GM12865 (cell line): ENCODE measurements at regions not wholly inside any gene's neighbourhood (a gene's known extent, or its start where the extent isn't known, plus 50 kb on each side); places are given as distances from the start of the nearest gene placed in this dataset.

Source experiments
- DNase-seq: peaks from one replicate; pipeline ENCODE4 v3.0.0; 2010; ENCODE audit warnings: low read depth
- H3K4me3 ChIP-seq: 2 replicates; pipeline ENCODE4 v1.5.1; 2011; ENCODE audit warnings: mild to moderate bottlenecking, low read depth, low read length, control low read depth
- TF ChIP-seq, protein P1 (sequence below): IDR thresholded peaks from 2 replicates; pipeline ENCODE4 v1.5.1; 2011; ENCODE audit warnings: low read length, control low read depth, low read depth, inconsistent platforms; ENCODE audit not compliant: insufficient read depth; ENCODE audit errors: missing control alignments

DNA sequence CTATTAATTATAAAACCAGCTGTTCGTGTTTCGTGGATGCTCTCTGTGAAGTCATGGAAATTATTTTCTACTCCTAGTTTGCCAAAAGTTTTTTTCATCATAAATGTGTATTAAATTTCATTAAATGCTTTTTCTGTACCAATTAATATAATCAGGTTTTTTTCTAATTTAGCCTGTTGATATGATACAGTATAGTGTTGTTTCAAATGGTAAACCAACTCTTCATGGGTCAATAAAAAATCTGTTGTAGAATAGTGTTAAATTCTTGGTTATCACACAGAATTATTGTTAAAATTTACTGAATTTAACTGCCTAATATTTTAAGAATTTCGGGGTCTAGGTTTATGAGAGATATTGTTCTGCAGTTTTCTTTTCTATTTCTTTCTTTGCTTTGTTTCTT is 505.9 kb upstream of the MANEA start:
- no peak overlapping the region for H3K4me3 ChIP-seq
- DNase-seq = no peak
- TF ChIP-seq, protein P1, sequence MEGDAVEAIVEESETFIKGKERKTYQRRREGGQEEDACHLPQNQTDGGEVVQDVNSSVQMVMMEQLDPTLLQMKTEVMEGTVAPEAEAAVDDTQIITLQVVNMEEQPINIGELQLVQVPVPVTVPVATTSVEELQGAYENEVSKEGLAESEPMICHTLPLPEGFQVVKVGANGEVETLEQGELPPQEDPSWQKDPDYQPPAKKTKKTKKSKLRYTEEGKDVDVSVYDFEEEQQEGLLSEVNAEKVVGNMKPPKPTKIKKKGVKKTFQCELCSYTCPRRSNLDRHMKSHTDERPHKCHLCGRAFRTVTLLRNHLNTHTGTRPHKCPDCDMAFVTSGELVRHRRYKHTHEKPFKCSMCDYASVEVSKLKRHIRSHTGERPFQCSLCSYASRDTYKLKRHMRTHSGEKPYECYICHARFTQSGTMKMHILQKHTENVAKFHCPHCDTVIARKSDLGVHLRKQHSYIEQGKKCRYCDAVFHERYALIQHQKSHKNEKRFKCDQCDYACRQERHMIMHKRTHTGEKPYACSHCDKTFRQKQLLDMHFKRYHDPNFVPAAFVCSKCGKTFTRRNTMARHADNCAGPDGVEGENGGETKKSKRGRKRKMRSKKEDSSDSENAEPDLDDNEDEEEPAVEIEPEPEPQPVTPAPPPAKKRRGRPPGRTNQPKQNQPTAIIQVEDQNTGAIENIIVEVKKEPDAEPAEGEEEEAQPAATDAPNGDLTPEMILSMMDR = no peak

DNA sequence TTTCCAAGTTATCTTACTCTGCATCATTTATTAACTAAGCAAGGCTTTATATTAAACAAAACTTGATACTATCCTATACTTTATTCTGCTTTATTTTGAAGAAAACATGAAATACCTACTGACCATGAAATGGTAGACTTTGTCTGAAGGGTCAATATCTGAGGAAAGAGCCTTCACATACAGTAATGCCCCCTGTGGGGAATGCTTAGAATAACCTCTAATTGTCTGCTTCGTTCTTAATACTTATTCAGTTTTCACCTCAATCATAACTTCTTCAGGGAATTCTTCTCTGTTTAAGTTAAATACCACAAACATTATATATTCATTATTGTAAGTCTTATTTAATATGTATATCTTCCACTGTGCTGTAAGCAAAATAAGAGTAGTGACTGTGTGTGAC is 498.9 kb upstream of the MANEA start:
- TF ChIP-seq, protein P1 = no peak
- H3K4me3 ChIP-seq = no peak overlapping the region
- DNase-seq = no peak

DNA sequence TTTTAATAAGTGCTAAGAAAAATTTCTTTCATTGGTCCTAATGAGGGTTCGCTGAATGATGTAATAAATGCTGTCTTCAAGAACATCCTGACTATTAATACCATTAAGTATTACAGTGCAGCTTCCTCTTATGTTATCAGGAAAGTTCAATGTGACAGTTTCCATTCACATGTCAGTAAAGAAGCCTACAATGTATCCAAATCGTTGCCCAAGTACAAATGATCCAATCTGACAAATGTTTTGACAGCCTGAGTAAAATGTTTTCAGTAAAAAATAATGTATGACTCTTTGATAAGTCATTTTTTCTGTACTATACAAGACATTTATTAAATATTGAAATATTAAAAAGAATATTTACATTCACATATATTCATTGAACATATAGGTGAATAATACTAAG is 496.1 kb upstream of the MANEA start:
- TF ChIP-seq, protein P1 = no peak
- no peak for DNase-seq
- H3K4me3 ChIP-seq = no peak overlapping the region

DNA sequence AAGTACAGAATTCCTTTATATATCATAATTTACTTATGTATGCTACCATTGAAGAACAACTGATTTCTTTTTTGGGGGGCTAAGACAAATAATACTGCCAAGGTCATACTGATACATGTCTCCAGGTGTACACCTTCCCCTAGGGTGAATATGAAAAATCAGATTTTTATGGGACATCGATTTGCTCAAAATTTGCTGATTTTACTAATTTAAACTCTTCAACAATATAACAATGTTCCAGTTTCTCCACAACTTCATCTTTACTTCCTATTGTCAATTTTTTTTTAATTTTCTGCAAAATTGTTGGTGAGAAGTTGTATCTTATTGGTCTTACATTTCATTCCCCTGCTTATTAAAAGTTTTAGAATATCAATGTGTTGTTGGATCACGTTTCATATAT is 495.4 kb upstream of the MANEA start:
- DNase-seq = no peak
- TF ChIP-seq, protein P1 = no peak
- no peak overlapping the region for H3K4me3 ChIP-seq

DNA sequence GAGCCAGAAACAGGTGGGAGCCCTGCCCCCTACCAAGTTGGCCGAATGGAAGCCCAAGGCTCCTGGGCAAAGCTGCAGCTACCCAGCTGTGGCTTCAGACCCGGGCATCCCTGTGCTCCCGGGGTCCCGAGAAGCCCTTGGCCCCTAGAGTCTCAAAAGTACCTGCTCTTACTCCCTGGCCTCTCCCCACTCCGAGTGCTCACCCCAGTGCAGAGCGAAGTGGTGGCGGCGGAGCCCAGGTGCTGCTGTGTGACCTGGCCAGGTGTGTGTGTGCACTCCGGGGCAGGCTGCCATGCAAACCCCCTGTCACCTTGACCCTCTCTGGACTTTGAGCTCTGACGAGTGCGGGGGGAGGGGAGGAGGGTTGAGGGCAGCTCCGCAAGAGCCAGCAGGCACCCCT is 493.8 kb upstream of the MANEA start:
- TF ChIP-seq, protein P1 = no peak
- no peak for DNase-seq
- H3K4me3 ChIP-seq = no peak overlapping the region

DNA sequence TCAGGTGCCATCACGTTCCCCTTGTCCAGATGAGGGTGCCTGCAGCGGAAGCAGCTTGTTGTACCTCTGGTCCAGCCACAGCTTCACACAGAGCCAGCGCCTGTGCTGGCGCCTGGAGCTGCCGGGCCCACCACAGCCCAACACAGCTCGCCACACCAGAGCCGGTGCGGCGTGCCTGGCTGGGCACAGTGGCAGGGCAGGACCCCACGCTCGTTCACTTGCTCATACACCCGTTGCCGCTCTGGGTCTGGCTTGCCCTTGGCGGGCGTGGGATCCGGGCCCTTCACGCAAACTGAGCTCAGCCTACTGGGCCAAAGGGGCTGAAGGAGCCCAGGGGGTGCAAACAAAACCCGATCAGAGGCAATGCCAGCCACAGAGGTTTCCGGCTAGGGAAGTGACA is 492.5 kb upstream of the MANEA start:
- TF ChIP-seq, protein P1 = no peak
- no peak overlapping the region for H3K4me3 ChIP-seq
- no peak for DNase-seq

DNA sequence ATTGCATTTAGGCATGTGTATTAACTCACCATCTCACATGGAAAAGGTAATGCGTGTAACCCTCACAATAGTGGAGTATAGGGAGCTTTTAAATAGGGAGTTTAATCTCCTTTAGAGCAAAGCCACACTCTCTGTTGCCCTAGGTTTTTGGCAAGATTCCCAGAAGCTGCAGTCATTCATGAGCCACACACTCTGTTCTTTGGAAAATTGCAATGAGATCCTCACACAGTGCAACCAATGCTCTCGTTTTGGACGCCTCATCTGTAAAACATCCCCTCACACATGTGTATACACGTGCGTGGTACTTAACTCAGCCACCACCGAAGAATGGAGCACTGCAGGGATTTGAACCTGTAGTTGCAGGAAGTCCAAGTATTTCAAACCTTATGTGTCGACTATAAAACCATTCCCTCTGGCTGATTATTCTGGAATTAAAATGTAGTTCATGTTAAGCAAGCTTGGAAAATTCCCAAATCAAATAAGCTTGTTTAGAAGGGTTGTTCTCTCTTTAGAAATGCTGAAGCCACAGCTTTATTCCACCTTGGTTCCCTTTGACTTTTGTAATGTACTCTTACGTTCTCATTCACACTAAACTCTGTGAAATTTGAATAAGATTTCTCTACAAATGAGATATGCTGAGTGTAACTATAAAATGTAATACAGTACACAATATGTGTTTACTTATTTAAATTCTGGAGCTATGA is 489.8 kb upstream of the MANEA start:
- TF ChIP-seq, protein P1 = no peak
- H3K4me3 ChIP-seq = no peak overlapping the region
- DNase-seq = no peak
